GM06990 (cell line): ENCODE measurements at regions not wholly inside any gene's neighbourhood (a gene's known extent, or its start where the extent isn't known, plus 50 kb on each side); places are given as distances from the start of the nearest gene placed in this dataset.

Experiments
- DNase-seq: peaks from one replicate; pipeline ENCODE4 v3.0.0-alpha.2; 2011; ENCODE audit not compliant: insufficient read length; ENCODE audit errors: extremely low read depth
- H3K27me3 ChIP-seq: replicated peaks from 2 replicates; pipeline ENCODE4 v1.6.0; 2011; ENCODE audit warnings: low read length; ENCODE audit not compliant: control insufficient read depth, insufficient read depth
- H3K36me3 ChIP-seq: 2 replicates; pipeline ENCODE4 v1.5.1; 2011; ENCODE audit warnings: low read length; ENCODE audit not compliant: control insufficient read depth, insufficient read depth
- H3K4me3 ChIP-seq: replicated peaks from 2 replicates; pipeline ENCODE4 v1.5.1; 2011; ENCODE audit warnings: low read depth, mild to moderate bottlenecking, control low read depth, low read length
- CTCF ChIP-seq: IDR thresholded peaks from 2 replicates; pipeline ENCODE4 v1.5.1; 2011; ENCODE audit warnings: low read length, control low read depth, mild to moderate bottlenecking, inconsistent platforms; ENCODE audit not compliant: insufficient read depth, poor library complexity, severe bottlenecking

GRCh38 chr10:119996944-119997343 lies 104.4 kb downstream of the SEC23IP start:
- H3K27me3 ChIP-seq: no peaks in the 10 kb centered on the region
- no peak for DNase-seq
- no peaks in the 10 kb centered on the region for H3K36me3 ChIP-seq
- H3K4me3 ChIP-seq: no peak overlapping the region
- no peak for TF ChIP-seq CTCF

DNA sequence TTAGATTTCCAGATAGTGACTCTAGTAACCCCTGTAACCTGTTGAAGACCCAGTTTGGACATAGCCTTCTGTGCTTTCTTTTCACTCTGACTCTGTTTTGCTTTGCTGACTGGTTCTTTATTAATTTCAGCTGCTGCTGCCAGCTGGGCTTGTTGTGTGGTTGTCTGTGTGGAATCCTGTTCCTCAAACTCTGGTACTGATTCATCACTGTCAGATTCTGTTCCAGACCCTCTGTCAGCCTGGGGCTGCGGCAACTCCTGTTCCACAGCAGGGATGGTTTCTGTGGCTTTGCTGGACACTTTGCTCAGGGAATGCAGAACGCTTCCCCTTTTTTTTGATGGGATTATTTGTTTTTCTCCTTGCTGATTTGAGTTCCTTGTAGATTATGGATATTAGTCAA lies 104.9 kb downstream of the SEC23IP start:
- no peaks in the 10 kb centered on the region for H3K27me3 ChIP-seq
- no peak for DNase-seq
- no peaks in the 10 kb centered on the region for H3K36me3 ChIP-seq
- TF ChIP-seq CTCF: no peak
- H3K4me3 ChIP-seq: no peak overlapping the region

DNA sequence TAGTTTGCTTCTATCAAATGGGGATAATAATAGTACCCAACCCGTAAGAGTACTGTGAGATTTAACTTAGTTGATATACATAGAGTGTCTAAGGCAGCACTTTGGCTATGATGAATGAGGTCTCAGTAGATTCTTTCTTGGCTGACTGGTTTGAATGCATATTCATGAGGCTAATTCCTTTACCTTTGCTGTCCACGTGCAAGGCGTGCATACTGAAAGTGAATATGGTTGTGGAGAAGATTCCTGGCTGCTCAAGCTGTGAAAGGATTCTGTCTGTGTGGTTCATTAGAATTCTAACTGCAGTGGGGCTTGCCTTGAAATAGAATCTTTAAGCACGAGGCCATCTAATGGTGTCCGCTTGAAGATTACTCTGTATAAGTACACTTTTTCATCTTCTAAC lies 110.3 kb downstream of the SEC23IP start:
- Histone ChIP-seq H3K4me3 (no peak overlapping the region), H3K36me3 (no peaks in the 10 kb centered on the region), H3K27me3 (no peaks in the 10 kb centered on the region; the same call in 1 of the 2 replicates)
- no peak for TF ChIP-seq CTCF
- DNase-seq: no peak

- Histone ChIP-seq H3K27me3 (no peaks in the 10 kb centered on the region; the same call in 1 of the 2 replicates), H3K4me3 (no peak overlapping the region), H3K36me3 (no peaks in the 10 kb centered on the region)
- no peak for DNase-seq
- no peak for TF ChIP-seq CTCF
Observed at GRCh38 chr10:120005207-120006201, 113.0 kb downstream of the SEC23IP start.

DNA sequence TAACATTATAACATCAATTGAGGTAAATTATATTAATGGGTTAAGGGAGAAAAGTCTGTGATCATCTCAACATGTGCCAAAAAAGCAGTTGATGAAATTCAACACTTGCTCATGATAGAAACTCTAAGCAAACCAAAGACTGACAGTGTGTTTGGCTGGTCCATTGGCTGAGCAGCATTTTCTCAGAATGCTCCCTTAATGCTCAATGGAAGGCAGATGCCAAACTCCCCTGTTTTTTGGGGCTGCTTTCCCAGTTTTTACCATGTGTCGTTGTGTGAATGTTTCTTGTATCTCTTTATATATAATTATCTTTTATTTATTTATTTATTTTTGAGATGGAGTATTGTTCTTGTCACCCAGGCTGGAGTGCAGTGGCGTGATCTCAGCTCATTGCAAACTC lies 114.7 kb downstream of the SEC23IP start:
- H3K36me3 ChIP-seq: no peaks in the 10 kb centered on the region
- no peak for TF ChIP-seq CTCF
- H3K4me3 ChIP-seq: no peak overlapping the region
- no peak for DNase-seq
- no peaks in the 10 kb centered on the region; the same call in 1 of the 2 replicates for H3K27me3 ChIP-seq
